IMR-90 (cell line): ENCODE measurements at regions not wholly inside any gene's neighbourhood (a gene's known extent, or its start where the extent isn't known, plus 50 kb on each side); places are given as distances from the start of the nearest gene placed in this dataset.

Source experiments
- ATAC-seq: fragments of 200-7000 bp; cut with Tn5 transposase; 2 replicates; pipeline ENCODE4 v1.9.1; 2020; ENCODE audit warnings: low read depth, mild to moderate bottlenecking, moderate library complexity
- BruUV-seq: library from RNA; stranded (reverse); fragments of 400-500 nt; replicated peaks from 2 replicates; lab custom pipeline; 2021; lab: Mats Ljungman, UMichigan
- CTCF ChIA-PET: fragments of 300-600 bp; formaldehyde crosslinking; extraction: SDS; loops from one replicate; lab custom pipeline; 2021; ENCODE audit warnings: antibody characterized with exemption; lab: Yijun Ruan, JAX
- POLR2A ChIA-PET: fragments of 300-600 bp; sonication (Branson Sonifier 250); formaldehyde crosslinking; loops from one replicate; lab custom pipeline; 2022; ENCODE audit warnings: antibody characterized with exemption; ENCODE audit not compliant: unreplicated experiment; lab: Charles Lee
- DNase-seq: peaks from one replicate; pipeline ENCODE4 v3.0.0; 2013
- H2AFZ ChIP-seq: replicated peaks from 2 replicates; pipeline ENCODE3; 2013; ENCODE audit warnings: low read length, mild to moderate bottlenecking; ENCODE audit not compliant: poor library complexity
- H2AK5ac ChIP-seq: 2 replicates; pipeline ENCODE4 v1.6.1; 2013; ENCODE audit warnings: low read depth, low read length, inconsistent platforms
- H2AK9ac ChIP-seq: replicated peaks from 2 replicates; pipeline ENCODE3; 2013; ENCODE audit warnings: mild to moderate bottlenecking, low read depth, low read length, moderate library complexity; ENCODE audit not compliant: poor library complexity
- H2BK120ac ChIP-seq: 2 replicates; pipeline ENCODE4 v1.6.1; 2013; ENCODE audit warnings: low read depth, low read length, inconsistent platforms
- H2BK15ac ChIP-seq: 3 replicates; pipeline ENCODE4 v1.6.1; 2013; ENCODE audit warnings: low read depth, low read length, inconsistent platforms
- H2BK20ac ChIP-seq: 2 replicates; pipeline ENCODE4 v1.6.1; 2013; ENCODE audit warnings: low read depth, mild to moderate bottlenecking, inconsistent platforms, low read length, moderate library complexity
- H2BK5ac ChIP-seq: 2 replicates; pipeline ENCODE4 v1.6.1; 2013; ENCODE audit warnings: mild to moderate bottlenecking, low read depth, low read length, inconsistent platforms; ENCODE audit not compliant: poor library complexity, severe bottlenecking
- H3K14ac ChIP-seq: replicated peaks from 2 replicates; pipeline ENCODE4 v1.6.1; 2013; ENCODE audit warnings: low read depth, low read length, inconsistent platforms
- H3K18ac ChIP-seq: 2 replicates; pipeline ENCODE4 v1.6.1; 2013; ENCODE audit warnings: low read depth, low read length, control low read depth
- H3K23ac ChIP-seq: 2 replicates; pipeline ENCODE4 v1.6.1; 2013; ENCODE audit warnings: low read depth, low read length, inconsistent platforms
- H3K27ac ChIP-seq: 2 replicates; pipeline ENCODE4 v1.5.1; 2013; ENCODE audit warnings: mild to moderate bottlenecking, control low read depth, low read length; ENCODE audit not compliant: insufficient read depth
- H3K27me3 ChIP-seq: 2 replicates; pipeline ENCODE4 v1.6.1; 2013; ENCODE audit warnings: low read length; ENCODE audit not compliant: control insufficient read depth, insufficient read depth
- H3K36me3 ChIP-seq: 2 replicates; pipeline ENCODE4 v1.6.1; 2013; ENCODE audit warnings: low read length, mixed read lengths; ENCODE audit not compliant: control insufficient read depth, insufficient read depth
- H3K4ac ChIP-seq: 2 replicates; pipeline ENCODE4 v1.6.1; 2013; ENCODE audit warnings: low read depth, low read length, inconsistent platforms
- H3K4me1 ChIP-seq: 2 replicates; pipeline ENCODE4 v1.6.1; 2013; ENCODE audit warnings: low read length, mixed read lengths; ENCODE audit not compliant: control insufficient read depth, insufficient read depth
- H3K4me2 ChIP-seq: 2 replicates; pipeline ENCODE4 v1.6.1; 2013; ENCODE audit warnings: low read depth, mild to moderate bottlenecking, control low read depth, low read length, moderate library complexity
- H3K4me3 ChIP-seq: 2 replicates; pipeline ENCODE4 v1.5.1; 2013; ENCODE audit warnings: low read depth, mild to moderate bottlenecking, control low read depth, low read length, moderate library complexity; ENCODE audit not compliant: insufficient read depth
- H3K56ac ChIP-seq: 2 replicates; pipeline ENCODE4 v1.6.1; 2013; ENCODE audit warnings: low read length, inconsistent platforms; ENCODE audit not compliant: insufficient read depth; ENCODE audit errors: extremely low read depth
- H3K79me1 ChIP-seq, 2 experiments: 2 replicates each; pipeline ENCODE4 v1.6.1; 2013; ENCODE audit warnings: low read length in 2 of 2, inconsistent platforms in 1 of 2, low read depth in 1 of 2
- H3K9ac ChIP-seq: 2 replicates; pipeline ENCODE4 v1.6.1; 2013; ENCODE audit warnings: low read depth, low read length, control low read depth
- H3K9me1 ChIP-seq: 2 replicates; pipeline ENCODE4 v1.6.1; 2013; ENCODE audit warnings: low read length, inconsistent platforms; ENCODE audit not compliant: insufficient read depth
- H3K9me3 ChIP-seq: 2 replicates; pipeline ENCODE4 v1.6.1; 2013; ENCODE audit warnings: low read length; ENCODE audit not compliant: control insufficient read depth, insufficient read depth
- H4K20me1 ChIP-seq: 2 replicates; pipeline ENCODE4 v1.6.1; 2013; ENCODE audit warnings: low read length, inconsistent platforms; ENCODE audit not compliant: insufficient read depth
- H4K5ac ChIP-seq: 2 replicates; pipeline ENCODE4 v1.6.1; 2013; ENCODE audit warnings: mild to moderate bottlenecking, low read depth, low read length, control low read depth
- H4K8ac ChIP-seq, 2 experiments: 2 replicates each; pipeline ENCODE4 v1.6.1; 2013; ENCODE audit warnings: low read depth in 2 of 2, low read length in 2 of 2, control low read depth in 1 of 2, inconsistent platforms in 1 of 2
- H4K91ac ChIP-seq: 2 replicates; pipeline ENCODE4 v1.6.1; 2013; ENCODE audit warnings: low read depth, low read length, inconsistent platforms; ENCODE audit not compliant: insufficient read depth
- BHLHE40 ChIP-seq: fragments of 150-350 bp; IDR thresholded peaks from 2 replicates; pipeline ENCODE4 v1.6.1; 2016; ENCODE audit warnings: mild to moderate bottlenecking, low read depth, low read length
- CEBPB ChIP-seq: IDR thresholded peaks from 2 replicates; pipeline ENCODE4 v1.6.1; 2012; ENCODE audit warnings: low read depth, low read length, improper control_type of control experiment
- CHD1 ChIP-seq: IDR thresholded peaks from 2 replicates; pipeline ENCODE4 v1.6.1; 2012; ENCODE audit warnings: low read depth, low read length, improper control_type of control experiment
- CTCF ChIP-seq: conservative IDR thresholded peaks from 2 replicates; pipeline ENCODE4 v1.5.1; 2012; ENCODE audit warnings: mild to moderate bottlenecking, low read depth, low read length, improper control_type of control experiment
- ELK1 ChIP-seq: fragments of 150-350 bp; IDR thresholded peaks from 2 replicates; pipeline ENCODE4 v1.6.1; 2016; ENCODE audit warnings: low read depth, mild to moderate bottlenecking, low read length, moderate library complexity, borderline replicate concordance
- FOS ChIP-seq: fragments of 150-350 bp; IDR thresholded peaks from 2 replicates; pipeline ENCODE4 v1.6.1; 2016; ENCODE audit warnings: low read depth, low read length
- MAFK ChIP-seq: IDR thresholded peaks from 2 replicates; pipeline ENCODE4 v1.6.1; 2012; ENCODE audit warnings: low read depth, low read length, improper control_type of control experiment
- MAZ ChIP-seq: IDR thresholded peaks from 2 replicates; pipeline ENCODE4 v1.6.1; 2012; ENCODE audit warnings: low read depth, mild to moderate bottlenecking, low read length, improper control_type of control experiment, moderate library complexity, borderline replicate concordance
- MXI1 ChIP-seq: IDR thresholded peaks from 2 replicates; pipeline ENCODE4 v1.6.1; 2012; ENCODE audit warnings: low read depth, mild to moderate bottlenecking, low read length, moderate library complexity, borderline replicate concordance
- NFE2L2 ChIP-seq: fragments of 150-350 bp; IDR thresholded peaks from 2 replicates; pipeline ENCODE4 v1.6.1; 2016; ENCODE audit warnings: low read depth, mild to moderate bottlenecking, low read length
- POLR2A ChIP-seq: IDR thresholded peaks from 2 replicates; pipeline ENCODE4 v1.6.1; 2012; ENCODE audit warnings: mild to moderate bottlenecking, low read depth, low read length
- RAD21 ChIP-seq: IDR thresholded peaks from 2 replicates; pipeline ENCODE4 v1.6.1; 2012; ENCODE audit warnings: low read length, improper control_type of control experiment
- RCOR1 ChIP-seq: IDR thresholded peaks from 2 replicates; pipeline ENCODE4 v1.6.1; 2012; ENCODE audit warnings: mild to moderate bottlenecking, low read length, improper control_type of control experiment; ENCODE audit not compliant: insufficient replicate concordance
- RFX5 ChIP-seq: IDR thresholded peaks from 2 replicates; pipeline ENCODE4 v1.8.0; 2012; ENCODE audit warnings: low read depth, mild to moderate bottlenecking, low read length, moderate library complexity
- SMC3 ChIP-seq: fragments of 150-350 bp; IDR thresholded peaks from 2 replicates; pipeline ENCODE4 v1.6.1; 2016; ENCODE audit warnings: low read depth, mild to moderate bottlenecking, antibody characterized with exemption, low read length, moderate library complexity
- USF2 ChIP-seq: fragments of 150-350 bp; IDR thresholded peaks from 2 replicates; pipeline ENCODE4 v1.6.1; 2017; ENCODE audit warnings: mild to moderate bottlenecking, antibody characterized with exemption, low read length, low read depth
- WGBS, 2 experiments: methylation state at CpG; one replicate each; pipeline versions ENCODE4 v1.1.5 to v1.1.7; 2013; ENCODE audit warnings: missing lambda C conversion rate in 2 of 2; ENCODE audit not compliant: insufficient read length in 1 of 2; ENCODE audit errors: extremely low coverage in 2 of 2; 5-methylcytosine and 5-hydroxymethylcytosine counted together
- dilution Hi-C: fragments of 300-500 bp; cut with HindIII; formaldehyde crosslinking; loops from one replicate; pipeline ENCODE4 v1.14.3; 2018; ENCODE audit warnings: low sequenced_read_pairs; ENCODE audit not compliant: unreplicated experiment
- in situ Hi-C: fragments of 300-500 bp; cut with MboI; formaldehyde crosslinking; loops from 3 replicates; pipeline ENCODE4 v1.14.3; 2019; ENCODE audit warnings: low sequenced_read_pairs, inconsistent platforms, mixed read lengths
- intact Hi-C: fragments of 100-400 bp; cut with micrococcal nuclease; formaldehyde crosslinking; loops from 2 replicates; pipeline ENCODE4 v1.10.0; 2022

GRCh38 chr18:71075147-71075546 lies 786.3 kb downstream of the SOCS6 start:
- Histone ChIP-seq H4K91ac (no peak overlapping the region), H4K8ac (no peak overlapping the region), H2AFZ (no peak overlapping the region), H2BK120ac (no peak overlapping the region), H3K27me3 (no peaks in the 10 kb centered on the region), H3K27ac (no peak overlapping the region), H3K4me3 (no peak overlapping the region), H3K14ac (no peak overlapping the region), H2AK9ac (no peak overlapping the region), H3K9me1 (no peaks in the 10 kb centered on the region), H3K56ac (no peak overlapping the region), H3K9me3 (peaks cover 9% of the 10 kb centered on the region), H3K9ac (no peak overlapping the region), H3K4me1 (no peaks in the 10 kb centered on the region), H2BK20ac (no peak overlapping the region), H3K23ac (no peak overlapping the region), H2AK5ac (no peak overlapping the region), H4K20me1 (no peaks in the 10 kb centered on the region), H2BK15ac (no peak overlapping the region), H3K4ac (no peak overlapping the region), H3K18ac (no peak overlapping the region), H3K79me1 (no peaks in the 10 kb centered on the region), H4K5ac (no peak overlapping the region), H3K36me3 (no peaks in the 10 kb centered on the region), H3K4me2 (no peak overlapping the region), H2BK5ac (no peak overlapping the region)
- no TSS peak for BruUV-seq
- DNase-seq (no peak), ATAC-seq (no peak)
- dilution Hi-C loops (no loop called here), intact Hi-C loops (no loop called here), in situ Hi-C loops (no loop called here)
- no peak for TF ChIP-seq MXI1
- no peak for TF ChIP-seq SMC3
- no peak for TF ChIP-seq NFE2L2
- TF ChIP-seq CTCF, result no peak
- no peak for TF ChIP-seq RAD21
- TF ChIP-seq BHLHE40, result no peak
- TF ChIP-seq MAFK, result no peak
- TF ChIP-seq ELK1, result no peak
- no peak for TF ChIP-seq FOS
- TF ChIP-seq MAZ, result no peak
- no peak for TF ChIP-seq USF2
- TF ChIP-seq RCOR1, result no peak
- no peak for TF ChIP-seq RFX5
- no peak for TF ChIP-seq CHD1
- no peak for TF ChIP-seq POLR2A
- TF ChIP-seq CEBPB, result no peak
- ChIA-PET POLR2A (no interaction called here), CTCF (interaction anchor here (0.9 kb wide), 1 partner anchor 17 kb away, joined by 3 read pairs; no protein-coding TSS in a partner anchor)
- no CpG with 5 or more reads among the region's 3 CpGs for WGBS, 2 experiments
